RWPE2 (cell line): ENCODE measurements at regions not wholly inside any gene's neighbourhood (a gene's known extent, or its start where the extent isn't known, plus 50 kb on each side); places are given as distances from the start of the nearest gene placed in this dataset.

ENCODE experiments used
- ATAC-seq: fragments of 200-7000 bp; cut with Tn5 transposase; 3 replicates; pipeline ENCODE4 v1.9.1; 2021; ENCODE audit warnings: low read depth
- DNase-seq: peaks from one replicate; pipeline ENCODE4 v3.0.0-alpha.2; 2020; ENCODE audit warnings: low spot score
- H3K27ac ChIP-seq: fragments of 450-650 bp; 2 replicates; pipeline ENCODE4 v1.5.1; 2017; ENCODE audit warnings: mild to moderate bottlenecking; ENCODE audit not compliant: poor library complexity, severe bottlenecking
- H3K27me3 ChIP-seq: fragments of 250-450 bp; sonication (Bioruptor Pico); 2 replicates; pipeline ENCODE4 v1.5.1; 2021; ENCODE audit warnings: mild to moderate bottlenecking, moderate library complexity; ENCODE audit not compliant: insufficient read depth, poor library complexity, severe bottlenecking
- H3K36me3 ChIP-seq: fragments of 250-450 bp; sonication (Bioruptor Pico); 2 replicates; pipeline ENCODE4 v1.5.1; 2020; ENCODE audit warnings: low read depth, mild to moderate bottlenecking, moderate library complexity
- H3K4me1 ChIP-seq: fragments of 250-450 bp; sonication (Bioruptor Pico); 2 replicates; pipeline ENCODE4 v1.5.1; 2021; ENCODE audit warnings: mild to moderate bottlenecking, moderate library complexity; ENCODE audit not compliant: insufficient read depth, poor library complexity, severe bottlenecking
- H3K4me3 ChIP-seq: fragments of 250-450 bp; sonication (Bioruptor Pico); 2 replicates; pipeline ENCODE4 v1.5.1; 2021; ENCODE audit warnings: mild to moderate bottlenecking, moderate library complexity; ENCODE audit not compliant: severe bottlenecking
- H3K9me3 ChIP-seq: fragments of 250-450 bp; sonication (Bioruptor Pico); 2 replicates; pipeline ENCODE4 v1.5.1; 2021; ENCODE audit warnings: mild to moderate bottlenecking, moderate library complexity; ENCODE audit not compliant: severe bottlenecking
- CTCF ChIP-seq: fragments of 450-650 bp; IDR thresholded peaks from one replicate; pipeline ENCODE4 v1.5.1; 2017; ENCODE audit warnings: mild to moderate bottlenecking, moderate library complexity; ENCODE audit not compliant: poor library complexity, severe bottlenecking

GRCh38 chr7:124375391-124375790 is 342.5 kb upstream of the TMEM229A start:
- Histone ChIP-seq H3K27ac (no peak overlapping the region), H3K4me3 (no peak overlapping the region), H3K36me3 (no peaks in the 10 kb centered on the region), H3K4me1 (no peaks in the 10 kb centered on the region), H3K9me3 (peaks cover 2% of the 10 kb centered on the region), H3K27me3 (no peaks in the 10 kb centered on the region)
- ATAC-seq (no peak), DNase-seq (no peak)
- TF ChIP-seq CTCF, result no peak

GRCh38 chr7:124369310-124369709 is 336.4 kb upstream of the TMEM229A start:
- TF ChIP-seq CTCF, result no peak
- no peak for DNase-seq

GRCh38 chr7:124366118-124366517 is 333.3 kb upstream of the TMEM229A start:
- Histone ChIP-seq H3K27me3 (no peaks in the 10 kb centered on the region), H3K9me3 (peaks cover 2% of the 10 kb centered on the region), H3K4me1 (no peaks in the 10 kb centered on the region), H3K27ac (no peak overlapping the region), H3K36me3 (no peaks in the 10 kb centered on the region), H3K4me3 (no peak overlapping the region)
- no peak for DNase-seq
- no peak for ATAC-seq
- no peak for TF ChIP-seq CTCF

More at GRCh38 chr7:124369310-124369709, 336.4 kb upstream of the TMEM229A start:
- Histone ChIP-seq H3K4me3 (no peak overlapping the region), H3K4me1 (no peaks in the 10 kb centered on the region), H3K27me3 (no peaks in the 10 kb centered on the region), H3K27ac (no peak overlapping the region), H3K36me3 (no peaks in the 10 kb centered on the region), H3K9me3 (peaks cover 2% of the 10 kb centered on the region)
- ATAC-seq, result no peak

GRCh38 chr7:124364283-124364682 is 331.4 kb upstream of the TMEM229A start:
- ATAC-seq, result no peak
- no peaks in the 10 kb centered on the region for H3K36me3 ChIP-seq
- H3K4me1 ChIP-seq, result no peaks in the 10 kb centered on the region
- H3K27me3 ChIP-seq, result no peaks in the 10 kb centered on the region
- no peak for DNase-seq
- no peak overlapping the region for H3K27ac ChIP-seq
- no peak overlapping the region for H3K4me3 ChIP-seq
- no peak for TF ChIP-seq CTCF
- no peaks in the 10 kb centered on the region for H3K9me3 ChIP-seq

GRCh38 chr7:124354201-124354600 is 321.3 kb upstream of the TMEM229A start:
- TF ChIP-seq CTCF, result no peak
- no peak for DNase-seq
- no peaks in the 10 kb centered on the region for H3K4me1 ChIP-seq
- no peak overlapping the region for H3K27ac ChIP-seq
- H3K4me3 ChIP-seq, result no peak overlapping the region
- H3K9me3 ChIP-seq, result no peaks in the 10 kb centered on the region
- no peaks in the 10 kb centered on the region for H3K27me3 ChIP-seq
- ATAC-seq, result no peak
- no peaks in the 10 kb centered on the region for H3K36me3 ChIP-seq
